Uterus (tissue), 2 donors: ENCODE measurements at regions not wholly inside any gene's neighbourhood (a gene's known extent, or its start where the extent isn't known, plus 50 kb on each side); places are given as distances from the start of the nearest gene placed in this dataset.

Experiments
- POLR2A ChIP-seq, 2 donors: fragments of 450-650 bp; IDR thresholded peaks; one replicate each; pipeline ENCODE4 v1.6.1; 2016; ENCODE audit warnings: antibody characterized with exemption in 2 of 2, mild to moderate bottlenecking in 1 of 2, moderate library complexity in 1 of 2
- TF ChIP-seq, protein P1 (sequence below), 4 experiments: fragments of 200-600 bp in 2 of 4; fragments of 450-650 bp in 2 of 4; sonication (generic) in 2 of 4; IDR thresholded peaks; one replicate each; pipeline ENCODE4 v1.5.1; 2016 to 2019; ENCODE audit warnings: antibody characterized with exemption in 4 of 4, mild to moderate bottlenecking in 2 of 4, moderate library complexity in 1 of 4

DNA sequence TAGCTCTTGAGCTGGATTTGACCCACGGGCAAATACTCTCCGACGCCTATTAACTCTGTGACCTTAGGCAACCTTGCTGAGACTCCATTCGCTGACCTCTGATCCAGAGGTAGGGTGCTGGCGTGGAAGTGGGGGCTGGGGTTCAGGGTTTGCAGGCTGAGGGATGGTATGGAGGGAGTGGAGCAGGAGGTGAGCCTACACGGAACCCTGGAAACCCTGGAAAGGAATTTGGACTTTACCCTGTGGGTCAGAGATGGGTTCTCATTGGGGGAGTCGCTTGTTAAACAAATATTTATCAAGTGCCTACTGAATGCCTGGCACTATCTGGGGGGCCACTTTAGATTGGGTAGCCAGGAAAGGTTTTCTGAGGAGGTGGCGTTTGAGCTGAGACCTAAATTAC, 58.2 kb upstream of the FZD7 start:
- TF ChIP-seq, protein P1, sequence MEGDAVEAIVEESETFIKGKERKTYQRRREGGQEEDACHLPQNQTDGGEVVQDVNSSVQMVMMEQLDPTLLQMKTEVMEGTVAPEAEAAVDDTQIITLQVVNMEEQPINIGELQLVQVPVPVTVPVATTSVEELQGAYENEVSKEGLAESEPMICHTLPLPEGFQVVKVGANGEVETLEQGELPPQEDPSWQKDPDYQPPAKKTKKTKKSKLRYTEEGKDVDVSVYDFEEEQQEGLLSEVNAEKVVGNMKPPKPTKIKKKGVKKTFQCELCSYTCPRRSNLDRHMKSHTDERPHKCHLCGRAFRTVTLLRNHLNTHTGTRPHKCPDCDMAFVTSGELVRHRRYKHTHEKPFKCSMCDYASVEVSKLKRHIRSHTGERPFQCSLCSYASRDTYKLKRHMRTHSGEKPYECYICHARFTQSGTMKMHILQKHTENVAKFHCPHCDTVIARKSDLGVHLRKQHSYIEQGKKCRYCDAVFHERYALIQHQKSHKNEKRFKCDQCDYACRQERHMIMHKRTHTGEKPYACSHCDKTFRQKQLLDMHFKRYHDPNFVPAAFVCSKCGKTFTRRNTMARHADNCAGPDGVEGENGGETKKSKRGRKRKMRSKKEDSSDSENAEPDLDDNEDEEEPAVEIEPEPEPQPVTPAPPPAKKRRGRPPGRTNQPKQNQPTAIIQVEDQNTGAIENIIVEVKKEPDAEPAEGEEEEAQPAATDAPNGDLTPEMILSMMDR (IDR thresholded peaks at IDR 0.05), result no peak
- TF ChIP-seq POLR2A (IDR thresholded peaks at IDR 0.05), result no peak
